H4 (cell line): ENCODE measurements at regions not wholly inside any gene's neighbourhood (a gene's known extent, or its start where the extent isn't known, plus 50 kb on each side); places are given as distances from the start of the nearest gene placed in this dataset.
"Not testable (repeated sequence)": the region's sequence is repeated elsewhere in the genome, so short reads cannot be mapped to it uniquely, and the experiment has no call there.

Source experiments
- DNase-seq: peaks from one replicate; pipeline ENCODE4 v3.0.0-alpha.2; 2015; ENCODE audit warnings: low spot score

DNA sequence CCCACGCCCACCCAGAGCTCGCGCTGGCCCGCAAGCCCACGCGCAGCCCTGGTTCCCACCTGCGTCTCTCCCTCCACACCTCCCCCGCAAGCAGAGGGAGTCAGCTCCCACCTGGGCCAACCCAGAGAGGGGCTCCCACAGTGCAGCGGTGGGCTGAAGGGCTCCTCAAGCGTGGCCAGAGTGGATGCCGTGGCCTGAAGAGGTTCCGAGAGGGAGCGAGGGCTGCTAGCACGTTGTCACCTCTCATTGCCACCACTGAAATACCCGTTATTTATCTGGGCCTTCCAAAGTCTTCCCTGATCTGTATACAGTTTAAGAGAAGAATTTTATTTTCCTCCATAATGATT, 88.3 kb upstream of the MYLIP start:
- no peak for DNase-seq

- DNase-seq, result not testable (repeated sequence)
Observed at GRCh38 chr6:16039892-16040627, 88.8 kb upstream of the MYLIP start.

GRCh38 chr6:16038938-16039337, 89.9 kb upstream of the MYLIP start:
- DNase-seq, result no peak

DNA sequence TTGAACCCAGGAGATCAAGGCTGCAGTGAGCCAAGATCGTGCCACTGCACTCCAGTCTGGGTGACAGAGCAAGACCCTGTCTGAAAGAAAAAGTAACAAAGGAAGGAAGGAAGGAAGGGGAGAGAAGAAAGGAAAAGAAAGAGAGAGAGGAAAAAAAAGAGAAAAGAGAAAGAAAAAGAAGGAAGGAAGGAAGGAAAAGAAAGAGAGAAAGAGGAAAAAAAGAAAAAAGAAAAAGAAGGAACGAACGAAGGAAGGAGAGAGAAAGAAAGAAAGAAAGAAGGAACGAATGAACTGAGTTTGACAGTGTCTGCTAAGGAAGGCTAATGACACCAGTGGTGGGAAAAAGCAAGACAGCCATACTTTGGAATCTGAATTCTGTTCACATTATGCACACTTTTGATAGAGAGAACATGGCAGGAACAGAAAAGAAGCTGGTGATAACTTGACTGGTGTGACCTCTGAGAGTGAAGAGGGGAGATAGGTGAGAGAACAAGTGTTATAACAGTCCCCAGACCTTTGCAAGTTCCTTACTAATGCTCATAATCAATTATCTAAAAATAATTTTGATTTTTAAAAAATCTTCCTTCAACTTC, 93.3 kb upstream of the MYLIP start:
- no peak for DNase-seq

GRCh38 chr6:16033214-16033613, 95.7 kb upstream of the MYLIP start:
- DNase-seq, result no peak

DNA sequence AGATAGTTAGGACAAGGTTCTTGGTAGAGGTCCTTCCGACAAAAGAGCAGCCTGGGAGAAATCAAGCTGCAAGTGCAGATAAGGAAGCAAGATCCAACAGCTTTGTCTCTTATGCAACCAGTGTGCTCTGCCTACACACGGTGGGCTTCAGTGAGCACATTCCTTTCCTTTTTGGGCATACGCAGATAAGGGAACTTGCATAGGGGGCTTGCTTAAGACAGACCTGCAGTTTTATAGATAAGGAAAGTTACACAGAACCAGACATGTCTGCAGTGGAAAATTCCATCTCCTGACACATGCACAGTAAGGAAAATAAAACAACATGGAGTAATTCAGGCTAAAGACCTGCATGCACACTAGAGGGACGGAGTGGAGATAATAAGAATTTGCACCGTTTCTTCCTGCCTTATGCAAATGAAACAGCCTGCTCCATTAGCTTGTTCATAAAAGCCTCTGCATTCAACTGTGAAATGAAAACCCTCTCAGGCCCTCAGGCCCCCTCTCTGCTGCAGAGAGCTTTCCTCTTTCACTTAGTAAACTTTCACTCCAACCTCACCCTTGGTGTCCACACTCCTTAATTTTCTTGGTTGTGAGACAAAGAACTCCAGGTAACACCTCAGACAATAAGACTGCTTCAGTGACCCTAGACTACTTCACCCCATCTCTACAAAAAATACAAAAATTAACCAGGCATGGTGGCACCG, 97.5 kb upstream of the MYLIP start:
- no peak for DNase-seq

- DNase-seq, result no peak
Observed at GRCh38 chr6:16028966-16029365, 99.9 kb upstream of the MYLIP start.

DNA sequence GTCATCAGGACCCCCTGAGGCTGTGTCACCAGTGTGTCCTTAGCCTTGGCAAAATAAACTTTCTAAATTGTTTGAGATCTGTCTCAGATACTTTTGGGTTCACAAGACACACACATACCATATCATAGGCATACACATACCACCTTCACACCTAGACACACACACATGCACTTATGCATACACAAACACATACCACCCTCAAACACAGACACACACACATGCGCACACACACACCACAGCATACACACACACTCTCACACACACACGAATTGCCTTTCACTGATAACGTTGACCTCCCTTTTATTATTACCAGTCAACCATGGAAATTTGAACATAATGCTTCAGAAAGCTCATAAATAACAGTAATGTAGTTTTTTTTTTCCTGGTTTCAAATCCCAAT, 108.6 kb upstream of the MYLIP start:
- no peak for DNase-seq

GRCh38 chr6:16019462-16019861, 109.4 kb upstream of the MYLIP start:
- no peak for DNase-seq

DNA sequence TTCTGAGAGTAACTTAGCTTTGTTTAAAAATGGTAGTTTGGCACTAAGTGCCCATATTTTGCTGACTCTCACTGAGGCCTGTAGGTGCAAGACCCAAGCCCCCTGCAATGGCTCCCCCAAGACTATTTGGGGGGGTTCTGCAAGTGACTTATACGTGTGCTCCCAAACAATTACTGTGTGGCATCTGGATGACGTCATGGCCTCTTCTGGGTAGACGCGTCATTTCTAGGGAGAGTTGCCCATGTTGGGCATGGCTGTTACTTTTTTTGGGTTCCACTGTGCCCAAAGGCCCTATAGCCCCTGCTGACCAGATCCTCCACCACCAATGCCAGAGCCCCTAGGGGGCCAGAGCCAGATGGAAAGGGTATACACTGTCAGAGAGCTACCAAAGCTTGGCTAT, 110.3 kb upstream of the MYLIP start:
- no peak for DNase-seq

- not testable (repeated sequence) for DNase-seq
Observed at GRCh38 chr6:16014325-16014724, 114.6 kb upstream of the MYLIP start.

DNA sequence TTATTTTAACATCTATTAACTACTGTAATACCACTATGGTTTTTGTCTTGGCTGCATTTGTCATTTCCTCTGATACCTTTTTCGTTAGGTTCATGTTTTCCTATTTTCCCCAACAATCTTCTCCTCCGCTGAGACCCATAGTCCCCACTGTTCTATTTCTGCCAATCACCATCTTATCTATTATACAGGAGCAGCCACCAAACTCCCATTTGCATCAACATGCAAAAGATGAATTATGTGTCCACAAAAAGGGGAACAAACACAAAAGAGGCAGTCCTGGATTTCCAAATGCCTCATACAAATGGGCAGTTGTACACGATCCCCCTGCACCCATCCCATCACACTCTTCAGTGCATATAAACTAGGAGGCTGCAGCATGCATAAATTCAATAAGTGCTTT, 121.7 kb upstream of the MYLIP start:
- no peak for DNase-seq

- no peak for DNase-seq
Observed at GRCh38 chr6:16006681-16007080, 122.2 kb upstream of the MYLIP start.

GRCh38 chr6:16004934-16005679, 123.8 kb upstream of the MYLIP start:
- no peak for DNase-seq

GRCh38 chr6:16003197-16003491, 125.7 kb upstream of the MYLIP start:
- DNase-seq, result no peak

GRCh38 chr6:16002332-16003196, 126.3 kb upstream of the MYLIP start:
- DNase-seq, result no peak

DNA sequence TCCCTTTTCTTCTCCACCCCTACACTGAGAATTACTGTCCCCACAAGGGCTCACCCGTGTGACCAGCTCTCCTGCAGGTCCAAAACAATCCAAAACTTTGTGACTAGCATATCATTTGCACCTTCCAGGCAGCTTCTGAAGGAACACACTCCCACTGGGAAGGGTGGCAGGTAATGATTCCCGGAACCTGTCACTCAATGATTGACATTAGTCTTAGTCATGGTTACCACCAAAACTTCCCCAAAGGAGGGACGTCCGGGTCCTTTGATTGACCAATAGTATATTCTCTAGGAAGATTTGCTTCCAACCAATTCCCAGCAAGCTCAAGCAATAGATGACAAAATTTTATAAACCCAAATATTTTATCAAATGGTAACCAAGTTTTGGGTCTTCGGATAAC, 127.7 kb upstream of the MYLIP start:
- DNase-seq, result no peak

GRCh38 chr6:15999201-15999600, 129.7 kb upstream of the MYLIP start:
- DNase-seq, result no peak

- DNase-seq, result no peak
Observed at GRCh38 chr6:15997586-15998388, 131.1 kb upstream of the MYLIP start.

DNA sequence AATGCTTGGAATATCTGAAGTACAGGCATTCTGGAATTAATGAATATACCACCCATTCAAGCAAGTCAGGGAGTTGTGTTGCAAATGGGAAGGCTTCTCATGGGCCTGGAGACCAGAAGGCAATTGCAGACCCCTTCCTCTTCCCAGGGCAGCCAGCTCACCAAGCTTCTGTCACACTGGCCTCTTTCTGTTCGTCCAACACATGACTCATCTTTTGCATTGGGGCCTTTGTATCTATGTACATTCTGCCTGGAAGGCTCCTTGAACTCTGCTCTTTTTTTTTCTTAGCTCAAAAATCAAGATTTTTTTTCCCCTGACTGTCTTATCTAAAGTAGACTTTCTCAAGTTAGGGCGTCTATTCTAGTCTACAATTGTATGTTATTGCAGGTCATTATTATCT, 132.9 kb upstream of the MYLIP start:
- no peak for DNase-seq

GRCh38 chr6:15995493-15995892, 133.4 kb upstream of the MYLIP start:
- no peak for DNase-seq
